ENCODE measurements at regions not wholly inside any gene's neighbourhood (a gene's known extent, or its start where the extent isn't known, plus 50 kb on each side); places are given as distances from the start of the nearest gene placed in this dataset.
A peak's percentile ranks its signal among the peaks of the same experiment; 100 is the strongest.
"Not testable (repeated sequence)": the region's sequence is repeated elsewhere in the genome, so short reads cannot be mapped to it uniquely, and the experiment has no call there.

GRCh38 chr22:27106985-27107384 lies 449.6 kb downstream of the MIAT start:
- DNase-seq (ENCODE audit: low read depth) = no peak
- no peaks in the 10 kb centered on the region for H3K27me3 ChIP-seq (ENCODE audit: control insufficient read depth, insufficient read depth, low read length)
- no peaks in the 10 kb centered on the region for H3K36me3 ChIP-seq (ENCODE audit: control insufficient read depth, insufficient read depth, low read length)
- no peak overlapping the region for H3K4me3 ChIP-seq (ENCODE audit: low read depth, low read length)
- TF ChIP-seq CTCF (IDR thresholded peaks at IDR 0.05; ENCODE audit: insufficient read depth, low read length, poor library complexity, severe bottlenecking) = no peak

DNA sequence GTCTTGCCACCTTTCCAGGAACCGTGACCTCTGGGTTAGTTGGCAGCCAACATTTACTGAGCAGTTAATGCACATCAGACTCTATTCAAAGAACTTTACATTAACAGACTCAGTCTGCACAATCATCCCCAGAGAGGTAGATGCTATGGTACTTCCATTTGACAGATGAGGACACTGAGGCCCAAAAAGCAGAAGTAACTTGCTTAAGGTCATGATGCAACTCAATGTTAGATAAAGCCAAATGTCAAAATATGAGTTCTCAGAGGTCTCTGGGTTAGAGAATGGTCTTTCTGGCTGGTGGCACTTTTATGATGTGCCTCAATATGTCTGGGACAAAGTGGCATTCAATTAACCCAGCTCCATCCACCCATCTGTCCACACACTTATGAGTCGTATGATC lies 450.0 kb downstream of the MIAT start:
- Histone ChIP-seq H3K27me3 (ENCODE audit: control insufficient read depth, insufficient read depth, low read length) (no peaks in the 10 kb centered on the region), H3K36me3 (ENCODE audit: control insufficient read depth, insufficient read depth, low read length) (no peaks in the 10 kb centered on the region), H3K4me3 (ENCODE audit: low read depth, low read length) (no peak overlapping the region)
- DNase-seq (ENCODE audit: low read depth) = no peak
- no peak for TF ChIP-seq CTCF (IDR thresholded peaks at IDR 0.05; ENCODE audit: insufficient read depth, low read length, poor library complexity, severe bottlenecking)

- Histone ChIP-seq H3K36me3 (ENCODE audit: control insufficient read depth, insufficient read depth, low read length) (no peaks in the 10 kb centered on the region), H3K4me3 (ENCODE audit: low read depth, low read length) (no peak overlapping the region), H3K27me3 (ENCODE audit: control insufficient read depth, insufficient read depth, low read length) (no peaks in the 10 kb centered on the region)
- peak; percentile 99 for DNase-seq (ENCODE audit: low read depth)
- no peak for TF ChIP-seq CTCF (IDR thresholded peaks at IDR 0.05; ENCODE audit: insufficient read depth, low read length, poor library complexity, severe bottlenecking)
Observed at GRCh38 chr22:27107824-27108223, 450.4 kb downstream of the MIAT start.

DNA sequence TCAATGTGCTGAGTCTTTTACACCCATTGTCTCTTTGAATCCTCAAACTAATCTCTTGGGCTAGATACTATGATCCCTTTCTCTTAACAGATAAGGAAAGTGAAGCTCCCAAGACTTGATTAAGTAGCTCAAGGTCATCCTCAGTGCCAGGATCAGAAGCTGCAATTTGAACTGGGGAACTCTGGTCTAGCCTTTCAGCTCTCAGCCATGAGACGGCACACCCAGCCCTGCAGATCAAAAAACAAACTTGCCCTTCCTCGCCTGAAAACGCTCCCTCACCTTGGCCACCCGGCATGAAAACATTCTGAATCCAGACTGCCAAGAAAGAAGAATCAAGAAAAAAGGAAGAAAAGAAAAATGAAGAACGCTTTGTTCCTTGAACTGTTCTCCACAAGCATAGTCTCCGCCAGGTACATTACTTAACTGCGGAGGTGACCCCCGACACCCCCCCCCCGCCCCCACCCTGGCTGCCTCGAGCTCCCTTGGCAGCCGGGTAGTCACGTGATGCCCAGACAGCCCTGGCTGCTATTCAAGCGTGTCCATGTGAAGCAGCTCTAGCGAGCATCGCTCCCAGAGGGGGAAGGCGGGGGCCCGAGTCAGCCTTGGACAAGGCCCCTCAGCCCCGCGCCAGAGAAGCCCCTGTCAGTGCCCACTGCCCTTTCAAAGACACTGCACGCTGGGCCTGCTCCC lies 451.2 kb downstream of the MIAT start:
- TF ChIP-seq CTCF (IDR thresholded peaks at IDR 0.05; ENCODE audit: insufficient read depth, low read length, poor library complexity, severe bottlenecking) = no peak
- no peaks in the 10 kb centered on the region for H3K27me3 ChIP-seq (ENCODE audit: control insufficient read depth, insufficient read depth, low read length)
- DNase-seq (ENCODE audit: low read depth) = no peak
- no peak overlapping the region for H3K4me3 ChIP-seq (ENCODE audit: low read depth, low read length)
- H3K36me3 ChIP-seq (ENCODE audit: control insufficient read depth, insufficient read depth, low read length) = no peaks in the 10 kb centered on the region

- not testable (repeated sequence) for H3K4me3 ChIP-seq (ENCODE audit: low read depth, low read length); DNase-seq (ENCODE audit: low read depth); H3K27me3 ChIP-seq (ENCODE audit: control insufficient read depth, insufficient read depth, low read length); H3K36me3 ChIP-seq (ENCODE audit: control insufficient read depth, insufficient read depth, low read length)
Observed at GRCh38 chr22:27109406-27109805, 452.0 kb downstream of the MIAT start.

DNA sequence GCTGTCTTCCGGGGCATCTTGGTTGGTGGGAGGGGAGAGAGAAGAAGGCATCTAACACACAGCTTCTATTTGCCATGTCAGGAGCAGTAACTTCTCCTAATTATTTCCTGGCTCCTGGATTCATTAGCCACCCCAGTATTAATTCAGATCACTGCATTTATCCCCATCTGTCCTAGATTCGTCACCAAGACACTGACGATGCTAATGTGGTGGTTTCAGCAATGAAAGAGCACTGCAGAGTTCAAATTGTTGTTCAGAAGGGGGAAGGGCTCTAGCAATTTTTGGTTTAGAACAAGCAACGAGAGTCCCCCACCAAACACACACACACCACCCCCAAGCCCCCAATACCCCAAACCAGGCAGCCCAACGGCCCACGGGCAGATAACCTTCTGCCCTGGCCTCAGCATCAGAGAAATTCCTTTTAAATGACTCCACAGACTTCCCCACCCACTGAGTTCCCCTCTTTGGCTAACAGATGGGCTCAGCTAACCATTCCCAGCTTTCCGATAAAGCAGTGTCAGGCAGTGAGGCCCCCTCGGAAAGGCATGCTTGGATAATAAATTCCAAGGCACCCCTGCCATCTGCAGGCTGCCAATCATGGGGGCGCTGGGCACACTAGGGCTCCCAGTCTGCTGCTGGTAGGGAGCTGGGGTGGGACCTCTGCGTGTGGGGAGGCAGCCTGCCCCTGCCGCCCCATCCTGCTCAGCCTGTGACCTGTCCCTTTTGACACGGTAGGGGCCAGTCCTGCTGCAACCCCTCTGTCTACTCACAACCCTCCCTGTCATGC lies 453.5 kb downstream of the MIAT start:
- Histone ChIP-seq H3K27me3 (ENCODE audit: control insufficient read depth, insufficient read depth, low read length) (no peaks in the 10 kb centered on the region), H3K4me3 (ENCODE audit: low read depth, low read length) (no peak overlapping the region), H3K36me3 (ENCODE audit: control insufficient read depth, insufficient read depth, low read length) (no peaks in the 10 kb centered on the region)
- TF ChIP-seq CTCF (IDR thresholded peaks at IDR 0.05; ENCODE audit: insufficient read depth, low read length, poor library complexity, severe bottlenecking) = no peak
- DNase-seq (ENCODE audit: low read depth) = no peak

Data from kidney epithelial cell (primary cell).